ENCODE measurements at regions not wholly inside any gene's neighbourhood (a gene's known extent, or its start where the extent isn't known, plus 50 kb on each side); places are given as distances from the start of the nearest gene placed in this dataset.

- TF ChIP-seq CTCF (conservative IDR thresholded peaks at IDR 0.05; ENCODE audit: low read length) (no peak), EZH2phosphoT487 (IDR thresholded peaks at IDR 0.05; ENCODE audit: borderline replicate concordance) (no peak)
Observed at GRCh38 chr6:164200071-164200470, 785.6 kb downstream of the QKI start.
